Esophagus muscularis mucosa (tissue), 4 donors: ENCODE measurements at regions not wholly inside any gene's neighbourhood (a gene's known extent, or its start where the extent isn't known, plus 50 kb on each side); places are given as distances from the start of the nearest gene placed in this dataset.

Experiments
- CTCF ChIP-seq, 3 experiments: fragments of 200-600 bp in 2 of 3; fragments of 450-650 bp in 1 of 3; sonication (generic) in 2 of 3; IDR thresholded peaks; one replicate each; pipeline ENCODE4 v1.5.1; 2017 to 2019; ENCODE audit warnings: antibody characterized with exemption in 3 of 3, mild to moderate bottlenecking in 2 of 3, moderate library complexity in 1 of 3
- EP300 ChIP-seq: sonication (generic); formaldehyde crosslinking; IDR thresholded peaks from one replicate; pipeline ENCODE4 v1.6.1; 2017; ENCODE audit warnings: antibody characterized with exemption
- POLR2A ChIP-seq: fragments of 450-650 bp; IDR thresholded peaks from one replicate; pipeline ENCODE4 v1.6.1; 2017; ENCODE audit warnings: antibody characterized with exemption, moderate library complexity, mild to moderate bottlenecking, low read depth
- POLR2AphosphoS5 ChIP-seq, 2 donors: sonication (generic); formaldehyde crosslinking; IDR thresholded peaks; one replicate each; pipeline ENCODE4 v1.6.1; 2017; ENCODE audit warnings: antibody characterized with exemption in 2 of 2

- TF ChIP-seq POLR2AphosphoS5 (IDR thresholded peaks at IDR 0.05) = no peak
- TF ChIP-seq CTCF (IDR thresholded peaks at IDR 0.05) = no peak
- no peak for TF ChIP-seq POLR2A
- TF ChIP-seq EP300 = no peak
These were observed 504.9 kb downstream of the NR2F1-AS1 start for GRCh38 chr5:93076096-93076495.
